ENCODE measurements at regions not wholly inside any gene's neighbourhood (a gene's known extent, or its start where the extent isn't known, plus 50 kb on each side); places are given as distances from the start of the nearest gene placed in this dataset.

GRCh38 chr1:37105911-37106310 is 71.6 kb upstream of the GRIK3 start:
- Mint-ChIP-seq H3K9me3 (ENCODE audit: low read depth) (no peaks in the 10 kb centered on the region), H3K36me3 (ENCODE audit: insufficient read depth) (no peaks in the 10 kb centered on the region), H3K4me1 (ENCODE audit: low read depth) (no peaks in the 10 kb centered on the region), H3K4me3 (ENCODE audit: low read depth) (no peak overlapping the region), H3K27me3 (peaks cover 22% of the 10 kb centered on the region), H3K27ac (no peak overlapping the region)
- DNase-seq (ENCODE audit: low spot score, unreplicated experiment) = no peak
- no peak for TF ChIP-seq CTCF (IDR thresholded peaks at IDR 0.05; ENCODE audit: unreplicated experiment)

GRCh38 chr1:37107153-37107907 is 73.0 kb upstream of the GRIK3 start:
- DNase-seq (ENCODE audit: low spot score, unreplicated experiment) = no peak
- no peak overlapping the region for H3K4me3 Mint-ChIP-seq (ENCODE audit: low read depth)
- peaks cover 18% of the 10 kb centered on the region for H3K27me3 Mint-ChIP-seq
- no peaks in the 10 kb centered on the region for H3K4me1 Mint-ChIP-seq (ENCODE audit: low read depth)
- no peaks in the 10 kb centered on the region for H3K36me3 Mint-ChIP-seq (ENCODE audit: insufficient read depth)
- H3K9me3 Mint-ChIP-seq (ENCODE audit: low read depth) = no peaks in the 10 kb centered on the region
- TF ChIP-seq CTCF (IDR thresholded peaks at IDR 0.05; ENCODE audit: unreplicated experiment) = no peak
- no peak overlapping the region for H3K27ac Mint-ChIP-seq

- no peaks in the 10 kb centered on the region for H3K4me1 Mint-ChIP-seq (ENCODE audit: low read depth)
- no peak for DNase-seq (ENCODE audit: low spot score, unreplicated experiment)
These were observed 74.4 kb upstream of the GRIK3 start for GRCh38 chr1:37108596-37109188.

GRCh38 chr1:37112430-37112829 is 78.1 kb upstream of the GRIK3 start:
- peaks cover 32% of the 10 kb centered on the region for H3K27me3 Mint-ChIP-seq
- no peaks in the 10 kb centered on the region for H3K36me3 Mint-ChIP-seq (ENCODE audit: insufficient read depth)
- no peak overlapping the region for H3K27ac Mint-ChIP-seq
- H3K9me3 Mint-ChIP-seq (ENCODE audit: low read depth) = no peaks in the 10 kb centered on the region
- TF ChIP-seq CTCF (IDR thresholded peaks at IDR 0.05; ENCODE audit: unreplicated experiment) = no peak
- DNase-seq (ENCODE audit: low spot score, unreplicated experiment) = no peak
- no peaks in the 10 kb centered on the region for H3K4me1 Mint-ChIP-seq (ENCODE audit: low read depth)
- no peak overlapping the region for H3K4me3 Mint-ChIP-seq (ENCODE audit: low read depth)

More at GRCh38 chr1:37108596-37109188, 74.4 kb upstream of the GRIK3 start:
- Mint-ChIP-seq H3K9me3 (ENCODE audit: low read depth) (no peaks in the 10 kb centered on the region), H3K4me3 (ENCODE audit: low read depth) (no peak overlapping the region), H3K36me3 (ENCODE audit: insufficient read depth) (no peaks in the 10 kb centered on the region), H3K27me3 (peaks cover 21% of the 10 kb centered on the region), H3K27ac (no peak overlapping the region)
- no peak for TF ChIP-seq CTCF (IDR thresholded peaks at IDR 0.05; ENCODE audit: unreplicated experiment)

- Mint-ChIP-seq H3K4me1 (ENCODE audit: low read depth) (no peaks in the 10 kb centered on the region), H3K9me3 (ENCODE audit: low read depth) (no peaks in the 10 kb centered on the region), H3K27ac (no peak overlapping the region), H3K4me3 (ENCODE audit: low read depth) (no peak overlapping the region), H3K36me3 (ENCODE audit: insufficient read depth) (no peaks in the 10 kb centered on the region), H3K27me3 (peaks cover 35% of the 10 kb centered on the region)
- TF ChIP-seq CTCF (IDR thresholded peaks at IDR 0.05; ENCODE audit: unreplicated experiment) = no peak
- DNase-seq (ENCODE audit: low spot score, unreplicated experiment) = no peak
These were observed 79.1 kb upstream of the GRIK3 start for GRCh38 chr1:37113285-37113997.
